ENCODE measurements at regions not wholly inside any gene's neighbourhood (a gene's known extent, or its start where the extent isn't known, plus 50 kb on each side); places are given as distances from the start of the nearest gene placed in this dataset.

DNA sequence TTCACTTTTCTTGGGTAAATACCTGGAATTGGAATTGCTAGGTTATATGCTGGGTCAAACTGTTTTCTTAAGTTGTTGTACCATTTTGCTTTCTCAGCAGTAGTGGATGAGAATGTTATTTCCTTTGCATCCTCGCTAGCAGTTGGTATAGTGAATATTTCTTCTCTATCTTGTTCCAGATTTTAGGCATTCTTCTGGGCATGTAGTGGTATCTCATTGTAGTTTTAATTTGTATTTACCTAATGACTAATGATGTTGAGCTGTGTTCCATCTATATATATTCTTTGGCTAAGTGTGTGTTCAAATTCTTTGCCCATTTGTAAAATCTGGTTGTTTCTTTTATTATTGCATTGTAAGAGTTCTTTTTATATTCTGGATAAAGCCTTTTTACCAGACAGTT is 333.3 kb downstream of the MAT2B start:
- no peaks in the 10 kb centered on the region for H3K27me3 ChIP-seq (ENCODE audit: insufficient read depth, low read length)
- H3F3A ChIP-seq (ENCODE audit: insufficient read depth, low read length) = no peaks in the 10 kb centered on the region
- no peak overlapping the region for H3K9ac ChIP-seq (ENCODE audit: low read length)
- H3K4me3 ChIP-seq (ENCODE audit: low read depth, low read length, poor library complexity, severe bottlenecking) = no peak overlapping the region
- TF ChIP-seq, protein P1, sequence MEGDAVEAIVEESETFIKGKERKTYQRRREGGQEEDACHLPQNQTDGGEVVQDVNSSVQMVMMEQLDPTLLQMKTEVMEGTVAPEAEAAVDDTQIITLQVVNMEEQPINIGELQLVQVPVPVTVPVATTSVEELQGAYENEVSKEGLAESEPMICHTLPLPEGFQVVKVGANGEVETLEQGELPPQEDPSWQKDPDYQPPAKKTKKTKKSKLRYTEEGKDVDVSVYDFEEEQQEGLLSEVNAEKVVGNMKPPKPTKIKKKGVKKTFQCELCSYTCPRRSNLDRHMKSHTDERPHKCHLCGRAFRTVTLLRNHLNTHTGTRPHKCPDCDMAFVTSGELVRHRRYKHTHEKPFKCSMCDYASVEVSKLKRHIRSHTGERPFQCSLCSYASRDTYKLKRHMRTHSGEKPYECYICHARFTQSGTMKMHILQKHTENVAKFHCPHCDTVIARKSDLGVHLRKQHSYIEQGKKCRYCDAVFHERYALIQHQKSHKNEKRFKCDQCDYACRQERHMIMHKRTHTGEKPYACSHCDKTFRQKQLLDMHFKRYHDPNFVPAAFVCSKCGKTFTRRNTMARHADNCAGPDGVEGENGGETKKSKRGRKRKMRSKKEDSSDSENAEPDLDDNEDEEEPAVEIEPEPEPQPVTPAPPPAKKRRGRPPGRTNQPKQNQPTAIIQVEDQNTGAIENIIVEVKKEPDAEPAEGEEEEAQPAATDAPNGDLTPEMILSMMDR (IDR thresholded peaks at IDR 0.05; ENCODE audit: low read length) = no peak
- no peak for TF ChIP-seq EZH2 (IDR thresholded peaks at IDR 0.05; ENCODE audit: borderline replicate concordance, low read length)
- H3K4me1 ChIP-seq (ENCODE audit: insufficient read depth, low read length, severe bottlenecking) = no peaks in the 10 kb centered on the region
- no peak overlapping the region for H2AFZ ChIP-seq (ENCODE audit: low read length)
- no peak overlapping the region for H3K27ac ChIP-seq (ENCODE audit: low read depth, low read length, poor library complexity, severe bottlenecking)
- H3K4me2 ChIP-seq (ENCODE audit: low read length) = no peak overlapping the region
- no peaks in the 10 kb centered on the region for H4K20me1 ChIP-seq (ENCODE audit: insufficient read depth, low read length)
- H3K9me2 ChIP-seq (ENCODE audit: low read depth, low read length) = no peaks in the 10 kb centered on the region
- no peaks in the 10 kb centered on the region for H3K9me3 ChIP-seq (ENCODE audit: low read length)
- no peaks in the 10 kb centered on the region for H3K79me2 ChIP-seq (ENCODE audit: insufficient read depth, low read length)
- H3K36me3 ChIP-seq (ENCODE audit: insufficient read depth, low read length) = no peaks in the 10 kb centered on the region

DNA sequence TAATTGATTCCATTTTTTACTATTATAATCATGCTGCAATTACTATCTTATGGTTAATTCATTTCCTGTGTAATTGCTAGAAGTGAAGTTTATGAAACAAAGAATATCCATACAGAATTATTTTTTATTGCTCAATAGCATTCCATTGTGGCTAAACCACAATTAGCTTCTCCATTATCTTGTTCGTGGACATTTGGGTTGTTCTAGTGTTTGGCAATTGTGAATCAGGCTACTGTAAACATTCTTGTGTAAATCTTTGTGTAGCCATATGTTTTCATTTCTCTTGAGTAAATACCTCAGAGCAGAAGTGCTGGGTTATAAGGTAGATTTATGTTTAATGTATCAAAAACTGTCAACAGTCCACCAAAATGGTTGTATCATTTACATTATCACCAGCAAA is 341.1 kb downstream of the MAT2B start:
- Histone ChIP-seq H3K27me3 (ENCODE audit: insufficient read depth, low read length) (no peaks in the 10 kb centered on the region), H3K79me2 (ENCODE audit: insufficient read depth, low read length) (no peaks in the 10 kb centered on the region), H3K36me3 (ENCODE audit: insufficient read depth, low read length) (no peaks in the 10 kb centered on the region), H2AFZ (ENCODE audit: low read length) (no peak overlapping the region), H3K9ac (ENCODE audit: low read length) (no peak overlapping the region), H3K4me3 (ENCODE audit: low read depth, low read length, poor library complexity, severe bottlenecking) (no peak overlapping the region), H3K4me1 (ENCODE audit: insufficient read depth, low read length, severe bottlenecking) (no peaks in the 10 kb centered on the region), H3K4me2 (ENCODE audit: low read length) (no peak overlapping the region), H3F3A (ENCODE audit: insufficient read depth, low read length) (no peaks in the 10 kb centered on the region), H3K9me2 (ENCODE audit: low read depth, low read length) (no peaks in the 10 kb centered on the region), H4K20me1 (ENCODE audit: insufficient read depth, low read length) (no peaks in the 10 kb centered on the region), H3K9me3 (ENCODE audit: low read length) (no peaks in the 10 kb centered on the region), H3K27ac (ENCODE audit: low read depth, low read length, poor library complexity, severe bottlenecking) (no peak overlapping the region)
- no peak for TF ChIP-seq EZH2 (IDR thresholded peaks at IDR 0.05; ENCODE audit: borderline replicate concordance, low read length)
- TF ChIP-seq, protein P1 (IDR thresholded peaks at IDR 0.05; ENCODE audit: low read length) = no peak

DNA sequence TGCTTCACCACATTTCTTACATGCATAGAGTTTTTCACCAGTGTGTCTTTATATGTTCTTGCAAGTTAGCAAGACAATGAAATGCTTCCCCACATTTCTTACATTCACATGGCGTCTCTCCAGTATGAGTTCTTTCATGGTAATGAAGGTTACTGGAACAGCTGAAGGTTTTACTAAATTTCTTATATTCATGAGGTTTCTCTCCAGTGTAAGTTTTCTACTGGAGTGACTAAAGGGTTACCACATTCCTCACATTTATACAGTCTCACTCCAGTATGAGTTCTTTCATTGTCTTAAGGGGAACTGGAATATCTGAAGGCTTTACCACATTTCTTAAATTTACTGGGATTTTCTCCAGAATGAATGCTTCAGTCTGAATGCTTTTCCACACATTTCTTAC is 350.3 kb downstream of the MAT2B start:
- Histone ChIP-seq H3K36me3 (ENCODE audit: insufficient read depth, low read length) (no peaks in the 10 kb centered on the region), H3K27ac (ENCODE audit: low read depth, low read length, poor library complexity, severe bottlenecking) (no peak overlapping the region), H3F3A (ENCODE audit: insufficient read depth, low read length) (no peaks in the 10 kb centered on the region), H3K27me3 (ENCODE audit: insufficient read depth, low read length) (no peaks in the 10 kb centered on the region), H2AFZ (ENCODE audit: low read length) (no peak overlapping the region), H3K9me2 (ENCODE audit: low read depth, low read length) (no peaks in the 10 kb centered on the region), H3K79me2 (ENCODE audit: insufficient read depth, low read length) (no peaks in the 10 kb centered on the region), H4K20me1 (ENCODE audit: insufficient read depth, low read length) (no peaks in the 10 kb centered on the region), H3K4me2 (ENCODE audit: low read length) (no peak overlapping the region), H3K4me1 (ENCODE audit: insufficient read depth, low read length, severe bottlenecking) (no peaks in the 10 kb centered on the region), H3K4me3 (ENCODE audit: low read depth, low read length, poor library complexity, severe bottlenecking) (no peak overlapping the region), H3K9ac (ENCODE audit: low read length) (no peak overlapping the region), H3K9me3 (ENCODE audit: low read length) (peaks cover 4% of the 10 kb centered on the region)
- TF ChIP-seq EZH2 (IDR thresholded peaks at IDR 0.05; ENCODE audit: borderline replicate concordance, low read length) = no peak
- TF ChIP-seq, protein P1 (IDR thresholded peaks at IDR 0.05; ENCODE audit: low read length) = no peak
